HepG2 (cell line): ENCODE measurements at regions not wholly inside any gene's neighbourhood (a gene's known extent, or its start where the extent isn't known, plus 50 kb on each side); places are given as distances from the start of the nearest gene placed in this dataset.

Source experiments
- CCDC6 ChIP-seq: sonication (generic); formaldehyde crosslinking; IDR thresholded peaks from 2 replicates; pipeline ENCODE4 v1.8.1; 2022; ENCODE audit warnings: mild to moderate bottlenecking, missing genetic modification reagents, moderate library complexity
- CHD2 ChIP-seq: IDR thresholded peaks from 2 replicates; pipeline ENCODE4 v1.6.1; 2011; ENCODE audit warnings: low read depth, low read length, improper control_type of control experiment
- CTCF ChIP-seq: sonication (generic); formaldehyde crosslinking; IDR thresholded peaks from 2 replicates; pipeline ENCODE4 v1.5.0; 2020; ENCODE audit warnings: mild to moderate bottlenecking, missing genetic modification reagents, moderate library complexity
- KDM1A ChIP-seq: IDR thresholded peaks from 2 replicates; pipeline ENCODE4 v1.6.1; 2016; ENCODE audit warnings: missing compliant biosample characterization
- PAF1 ChIP-seq: IDR thresholded peaks from 2 replicates; pipeline ENCODE4 v1.6.1; 2016; ENCODE audit warnings: missing genetic modification reagents, missing compliant biosample characterization
- SAFB2 ChIP-seq: sonication (generic); formaldehyde crosslinking; IDR thresholded peaks from 2 replicates; pipeline ENCODE4 v1.5.1; 2020; ENCODE audit warnings: missing genetic modification reagents, low read depth, mild to moderate bottlenecking, borderline replicate concordance
- SMARCC2 ChIP-seq: fragments of 450-650 bp; IDR thresholded peaks from 2 replicates; pipeline ENCODE4 v1.6.1; 2017; ENCODE audit warnings: antibody characterized with exemption, mild to moderate bottlenecking
- ZC3H13 ChIP-seq: sonication (generic); formaldehyde crosslinking; IDR thresholded peaks from 2 replicates; pipeline ENCODE4 v1.8.1; 2023; ENCODE audit warnings: mild to moderate bottlenecking, missing genetic modification reagents, moderate library complexity
- ZNF530 ChIP-seq: sonication (generic); formaldehyde crosslinking; IDR thresholded peaks from 2 replicates; pipeline ENCODE4 v1.5.0; 2020; ENCODE audit warnings: low read depth, mild to moderate bottlenecking, missing genetic modification reagents
- TF ChIP-seq, protein P1 (sequence below), 2 experiments: fragments of 450-650 bp in 1 of 2; sonication (generic) in 1 of 2; formaldehyde crosslinking in 1 of 2; IDR thresholded peaks; 2 replicates each; pipeline versions ENCODE4 v1.6.1 to v1.8.0; 2016 to 2022; ENCODE audit warnings: antibody characterized with exemption in 1 of 2, mild to moderate bottlenecking in 1 of 2, missing genetic modification reagents in 1 of 2

DNA sequence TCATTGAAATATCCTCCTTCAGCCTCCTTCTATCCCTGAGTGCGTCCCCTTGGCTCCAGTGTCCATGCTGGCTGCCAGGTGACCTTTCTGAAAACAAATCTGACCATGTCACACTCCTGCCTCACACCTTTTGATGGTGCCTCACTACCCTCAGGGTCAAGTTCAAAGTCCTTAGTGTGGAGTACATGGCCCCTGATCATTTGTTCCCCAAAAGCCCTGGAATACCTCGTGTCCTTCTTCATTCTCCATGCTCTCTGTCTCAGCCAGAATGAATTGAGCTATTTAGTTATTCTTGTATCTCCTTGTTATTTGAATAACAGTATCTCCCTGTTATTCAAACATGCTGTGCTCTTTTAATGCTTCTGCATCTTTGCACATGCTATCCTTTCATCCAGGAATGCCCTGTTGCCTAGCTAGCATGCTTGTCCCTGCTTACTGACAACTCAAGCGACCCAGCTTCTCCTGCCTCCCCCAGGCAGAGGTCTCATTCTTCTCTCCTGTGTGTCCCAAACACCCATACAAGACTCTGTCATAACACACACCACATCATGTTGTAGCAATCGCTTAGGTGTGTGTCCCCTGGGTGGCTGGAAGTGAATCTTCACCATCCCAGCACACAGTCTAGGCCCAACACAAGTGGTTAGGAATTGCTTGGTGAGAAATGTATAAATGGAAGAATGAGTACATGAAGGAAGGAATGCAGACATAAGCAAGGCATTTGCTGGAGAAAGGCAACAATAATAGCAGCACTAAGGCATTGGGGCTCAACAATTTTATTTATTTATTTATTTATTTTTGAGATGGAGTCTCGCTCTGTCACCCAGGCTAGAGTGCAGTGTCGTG, 144.0 kb downstream of the DDX1 start:
- TF ChIP-seq KDM1A (CRISPR knock-in tag), result no peak
- no peak for TF ChIP-seq CHD2
- TF ChIP-seq PAF1 (CRISPR knock-in tag), result no peak
- TF ChIP-seq, protein P1, sequence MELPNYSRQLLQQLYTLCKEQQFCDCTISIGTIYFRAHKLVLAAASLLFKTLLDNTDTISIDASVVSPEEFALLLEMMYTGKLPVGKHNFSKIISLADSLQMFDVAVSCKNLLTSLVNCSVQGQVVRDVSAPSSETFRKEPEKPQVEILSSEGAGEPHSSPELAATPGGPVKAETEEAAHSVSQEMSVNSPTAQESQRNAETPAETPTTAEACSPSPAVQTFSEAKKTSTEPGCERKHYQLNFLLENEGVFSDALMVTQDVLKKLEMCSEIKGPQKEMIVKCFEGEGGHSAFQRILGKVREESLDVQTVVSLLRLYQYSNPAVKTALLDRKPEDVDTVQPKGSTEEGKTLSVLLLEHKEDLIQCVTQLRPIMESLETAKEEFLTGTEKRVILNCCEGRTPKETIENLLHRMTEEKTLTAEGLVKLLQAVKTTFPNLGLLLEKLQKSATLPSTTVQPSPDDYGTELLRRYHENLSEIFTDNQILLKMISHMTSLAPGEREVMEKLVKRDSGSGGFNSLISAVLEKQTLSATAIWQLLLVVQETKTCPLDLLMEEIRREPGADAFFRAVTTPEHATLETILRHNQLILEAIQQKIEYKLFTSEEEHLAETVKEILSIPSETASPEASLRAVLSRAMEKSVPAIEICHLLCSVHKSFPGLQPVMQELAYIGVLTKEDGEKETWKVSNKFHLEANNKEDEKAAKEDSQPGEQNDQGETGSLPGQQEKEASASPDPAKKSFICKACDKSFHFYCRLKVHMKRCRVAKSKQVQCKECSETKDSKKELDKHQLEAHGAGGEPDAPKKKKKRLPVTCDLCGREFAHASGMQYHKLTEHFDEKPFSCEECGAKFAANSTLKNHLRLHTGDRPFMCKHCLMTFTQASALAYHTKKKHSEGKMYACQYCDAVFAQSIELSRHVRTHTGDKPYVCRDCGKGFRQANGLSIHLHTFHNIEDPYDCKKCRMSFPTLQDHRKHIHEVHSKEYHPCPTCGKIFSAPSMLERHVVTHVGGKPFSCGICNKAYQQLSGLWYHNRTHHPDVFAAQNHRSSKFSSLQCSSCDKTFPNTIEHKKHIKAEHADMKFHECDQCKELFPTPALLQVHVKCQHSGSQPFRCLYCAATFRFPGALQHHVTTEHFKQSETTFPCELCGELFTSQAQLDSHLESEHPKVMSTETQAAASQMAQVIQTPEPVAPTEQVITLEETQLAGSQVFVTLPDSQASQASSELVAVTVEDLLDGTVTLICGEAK (IDR thresholded peaks at IDR 0.05), result no peak
- TF ChIP-seq, protein P1 (CRISPR knock-in tag; IDR thresholded peaks at IDR 0.05), result no peak
- TF ChIP-seq CTCF (CRISPR knock-in tag), result no peak
- TF ChIP-seq CCDC6 (CRISPR knock-in tag), result no peak
- TF ChIP-seq ZNF530, result no peak
- no peak for TF ChIP-seq SAFB2 (CRISPR knock-in tag)
- TF ChIP-seq ZC3H13 (CRISPR knock-in tag), result no peak
- TF ChIP-seq SMARCC2, result no peak
